ENCODE measurements at regions not wholly inside any gene's neighbourhood (a gene's known extent, or its start where the extent isn't known, plus 50 kb on each side); places are given as distances from the start of the nearest gene placed in this dataset.

- no peak for TF ChIP-seq CTCF (IDR thresholded peaks at IDR 0.05)
- TF ChIP-seq POLR2A (IDR thresholded peaks at IDR 0.05): no peak
Measured at GRCh38 chr3:21914451-21914850, 163.4 kb upstream of the ZNF385D start.
